Ovary (tissue), 7 donors: ENCODE measurements at regions not wholly inside any gene's neighbourhood (a gene's known extent, or its start where the extent isn't known, plus 50 kb on each side); places are given as distances from the start of the nearest gene placed in this dataset.
"Not testable (repeated sequence)": the region's sequence is repeated elsewhere in the genome, so short reads cannot be mapped to it uniquely, and the experiment has no call there.

Experiments
- DNase-seq, 5 donors: peaks; one replicate each; pipeline ENCODE4 v3.0.0-alpha.2; 2019 to 2020
- H3K27ac ChIP-seq, 2 donors: fragments of 200-600 bp; one replicate each; pipeline versions ENCODE4 v1.5.1 to v1.8.0; 2019 to 2022
- H3K27me3 ChIP-seq: fragments of 200-600 bp; one replicate; pipeline ENCODE4 v1.8.0; 2022
- H3K36me3 ChIP-seq: fragments of 200-600 bp; sonication (generic); one replicate; pipeline ENCODE4 v1.5.1; 2019
- H3K4me1 ChIP-seq: one replicate; pipeline ENCODE4 v1.8.1; 2013; ENCODE audit warnings: mild to moderate bottlenecking, moderate library complexity; ENCODE audit not compliant: insufficient read depth
- H3K4me3 ChIP-seq: fragments of 200-600 bp; sonication (generic); one replicate; pipeline ENCODE4 v1.5.1; 2017
- H3K9me3 ChIP-seq, 2 donors: fragments of 200-600 bp in 1 of 2; sonication (generic) in 1 of 2; one replicate each; pipeline versions ENCODE4 v1.5.1 to v1.8.1; 2013 to 2019; ENCODE audit warnings: mild to moderate bottlenecking in 1 of 2, moderate library complexity in 1 of 2
- EP300 ChIP-seq: sonication (generic); formaldehyde crosslinking; IDR thresholded peaks from one replicate; pipeline ENCODE4 v1.6.1; 2017; ENCODE audit warnings: antibody characterized with exemption
- POLR2A ChIP-seq: fragments of 450-650 bp; IDR thresholded peaks from one replicate; pipeline ENCODE4 v1.6.1; 2017; ENCODE audit warnings: antibody characterized with exemption, mild to moderate bottlenecking, moderate library complexity
- WGBS, 3 donors: extraction: QIAGEN DNeasy Blood & Tissue Kit in 1 of 3; methylation state at CpG; one replicate each; pipeline versions ENCODE4 v1.1.5 to v1.1.7; 2013 to 2017; 5-methylcytosine and 5-hydroxymethylcytosine counted together
- intact Hi-C, 4 donors: fragments of 100-400 bp; cut with DNase I; formaldehyde crosslinking; loops; one replicate each; pipeline versions ENCODE4 v1.11.0 to v1.15.1; 2022 to 2023
- TF ChIP-seq, protein P1 (sequence below), 3 donors: fragments of 450-650 bp in 2 of 3; fragments of 200-600 bp in 1 of 3; IDR thresholded peaks; one replicate each; pipeline versions ENCODE4 v1.5.1 to v1.8.0; 2016 to 2022; ENCODE audit warnings: antibody characterized with exemption in 3 of 3, mild to moderate bottlenecking in 1 of 3
- donor health status: DM: no; HTN: no; CAD: no; lungs with moderate emphysema.
- donor health status: DM: no; HTN: no; CAD: no.
- donor health status: Bipolar disorder and iron deficiency.
- donor health status: DM: no; HTN: no; CAD: no.
- donor health status: DM: yes; HTN: yes; CAD: no.

DNA sequence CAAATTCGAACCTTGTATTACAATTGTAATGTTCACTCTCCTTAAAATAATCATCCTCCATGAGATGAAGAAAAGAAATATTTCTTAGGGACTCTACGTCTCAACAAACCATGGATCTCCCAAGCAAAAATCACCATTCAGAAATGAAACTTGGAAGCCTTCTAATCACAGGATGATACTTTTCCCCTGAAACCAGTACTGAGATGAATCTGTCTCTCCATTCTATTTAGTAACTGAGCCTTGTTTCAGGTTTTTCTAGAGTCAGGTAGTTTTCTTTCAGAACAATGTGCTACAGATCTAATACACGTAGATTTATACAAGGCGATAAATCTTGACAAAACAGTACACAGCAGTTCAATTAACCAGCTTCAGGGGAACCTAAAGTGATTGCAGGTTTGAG is 660.1 kb upstream of the CBLB start:
- no peaks in the 10 kb centered on the region for H3K27me3 ChIP-seq
- TF ChIP-seq, protein P1, sequence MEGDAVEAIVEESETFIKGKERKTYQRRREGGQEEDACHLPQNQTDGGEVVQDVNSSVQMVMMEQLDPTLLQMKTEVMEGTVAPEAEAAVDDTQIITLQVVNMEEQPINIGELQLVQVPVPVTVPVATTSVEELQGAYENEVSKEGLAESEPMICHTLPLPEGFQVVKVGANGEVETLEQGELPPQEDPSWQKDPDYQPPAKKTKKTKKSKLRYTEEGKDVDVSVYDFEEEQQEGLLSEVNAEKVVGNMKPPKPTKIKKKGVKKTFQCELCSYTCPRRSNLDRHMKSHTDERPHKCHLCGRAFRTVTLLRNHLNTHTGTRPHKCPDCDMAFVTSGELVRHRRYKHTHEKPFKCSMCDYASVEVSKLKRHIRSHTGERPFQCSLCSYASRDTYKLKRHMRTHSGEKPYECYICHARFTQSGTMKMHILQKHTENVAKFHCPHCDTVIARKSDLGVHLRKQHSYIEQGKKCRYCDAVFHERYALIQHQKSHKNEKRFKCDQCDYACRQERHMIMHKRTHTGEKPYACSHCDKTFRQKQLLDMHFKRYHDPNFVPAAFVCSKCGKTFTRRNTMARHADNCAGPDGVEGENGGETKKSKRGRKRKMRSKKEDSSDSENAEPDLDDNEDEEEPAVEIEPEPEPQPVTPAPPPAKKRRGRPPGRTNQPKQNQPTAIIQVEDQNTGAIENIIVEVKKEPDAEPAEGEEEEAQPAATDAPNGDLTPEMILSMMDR (IDR thresholded peaks at IDR 0.05) = no peak
- TF ChIP-seq POLR2A = no peak
- TF ChIP-seq EP300 = no peak
- intact Hi-C loops = no loop called here
- no peak overlapping the region for H3K4me3 ChIP-seq
- H3K36me3 ChIP-seq = no peaks in the 10 kb centered on the region
- DNase-seq = no peak
- no peaks in the 10 kb centered on the region for H3K4me1 ChIP-seq
- H3K9me3 ChIP-seq = no peaks in the 10 kb centered on the region
- no peak overlapping the region for H3K27ac ChIP-seq
- 94 to 95% (median 94%) methylated on average over 4 of the region's 4 CpGs for WGBS, 3 donors

GRCh38 chr3:106529738-106530137 is 660.9 kb upstream of the CBLB start:
- TF ChIP-seq, protein P1 (IDR thresholded peaks at IDR 0.05) = no peak
- no peak for TF ChIP-seq POLR2A
- TF ChIP-seq EP300 = no peak

DNA sequence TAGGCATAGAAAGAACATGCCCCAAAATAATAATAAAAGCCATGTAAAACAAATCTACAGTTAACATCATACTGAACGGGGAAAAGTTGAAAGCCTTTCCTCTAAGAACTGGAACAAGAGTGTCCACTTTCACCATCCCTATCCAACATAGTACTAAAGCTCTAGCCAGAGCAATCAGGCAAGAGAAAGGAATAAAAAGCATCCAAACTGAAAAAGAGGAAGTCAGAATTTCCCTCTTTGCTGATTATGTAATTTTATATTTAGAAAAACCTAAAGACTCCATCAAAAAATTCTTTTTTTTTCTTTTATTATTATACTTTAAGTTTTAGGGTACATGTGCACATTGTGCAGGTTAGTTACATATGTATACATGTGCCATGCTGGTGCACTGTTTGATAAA is 661.6 kb upstream of the CBLB start:
- no peak for DNase-seq
- no peak overlapping the region for H3K4me3 ChIP-seq
- 82 to 93% (median 88%) methylated on average over 1 of the region's 1 CpG for WGBS, 3 donors
- no peak overlapping the region for H3K27ac ChIP-seq
- TF ChIP-seq POLR2A (no peak), EP300 (no peak)
- TF ChIP-seq, protein P1 (IDR thresholded peaks at IDR 0.05) = no peak
- intact Hi-C loops = no loop called here
- no peaks in the 10 kb centered on the region for H3K9me3 ChIP-seq
- H3K4me1 ChIP-seq = no peaks in the 10 kb centered on the region
- no peaks in the 10 kb centered on the region for H3K36me3 ChIP-seq
- no peaks in the 10 kb centered on the region for H3K27me3 ChIP-seq

More at GRCh38 chr3:106529738-106530137, 660.9 kb upstream of the CBLB start:
- Histone ChIP-seq H3K27me3 (no peaks in the 10 kb centered on the region), H3K4me1 (no peaks in the 10 kb centered on the region), H3K9me3 (no peaks in the 10 kb centered on the region), H3K36me3 (no peaks in the 10 kb centered on the region), H3K27ac (no peak overlapping the region), H3K4me3 (no peak overlapping the region)
- intact Hi-C loops = no loop called here
- no peak for DNase-seq

DNA sequence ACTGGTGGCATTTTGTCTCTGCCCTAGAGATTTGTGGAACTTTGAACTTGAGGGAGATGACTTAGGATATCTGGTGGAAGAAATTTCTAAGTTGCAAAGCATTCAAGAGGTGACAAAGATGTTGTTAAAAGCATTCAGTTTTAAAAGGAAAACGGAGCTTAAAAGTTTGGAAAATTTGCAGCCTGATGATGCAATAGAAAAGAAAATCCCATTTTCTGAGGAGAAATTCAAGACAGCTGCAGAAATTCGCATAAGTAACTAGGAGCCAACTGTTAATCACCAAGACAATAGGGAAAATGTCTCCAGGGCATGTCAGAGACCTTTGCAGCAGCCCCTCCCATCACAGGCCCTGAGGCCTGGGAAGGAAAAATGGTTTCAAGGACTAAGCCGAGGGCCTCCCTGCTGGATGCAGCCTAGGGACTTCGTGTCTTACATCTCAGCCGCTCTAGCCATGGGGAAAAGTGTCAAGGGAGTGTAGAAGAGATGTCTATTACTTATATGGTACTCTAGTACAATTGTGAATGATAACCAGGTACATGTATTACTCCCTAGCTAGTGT is 663.0 kb upstream of the CBLB start:
- H3K27me3 ChIP-seq, intact Hi-C loops, H3K4me1 ChIP-seq, DNase-seq, H3K4me3 ChIP-seq, H3K9me3 ChIP-seq, H3K27ac ChIP-seq, H3K36me3 ChIP-seq: not testable (repeated sequence)
- WGBS, 3 donors = 91 to 93% (median 91%) methylated on average over 5 of the region's 5 CpGs

- intact Hi-C loops = no loop called here
- H3K4me1 ChIP-seq = no peaks in the 10 kb centered on the region
- H3K27me3 ChIP-seq = no peaks in the 10 kb centered on the region
- no peak for TF ChIP-seq POLR2A
- TF ChIP-seq, protein P1 (IDR thresholded peaks at IDR 0.05) = no peak
- TF ChIP-seq EP300 = no peak
- H3K27ac ChIP-seq = no peak overlapping the region
- H3K36me3 ChIP-seq = no peaks in the 10 kb centered on the region
- DNase-seq = no peak
- no peak overlapping the region for H3K4me3 ChIP-seq
- 84 to 86% (median 86%) methylated on average over 5 of the region's 5 CpGs for WGBS, 3 donors
- H3K9me3 ChIP-seq = no peaks in the 10 kb centered on the region
Measured at GRCh38 chr3:106533093-106533787, 664.4 kb upstream of the CBLB start.
